Lower leg skin (tissue), 4 donors: ENCODE measurements at regions not wholly inside any gene's neighbourhood (a gene's known extent, or its start where the extent isn't known, plus 50 kb on each side); places are given as distances from the start of the nearest gene placed in this dataset.

ENCODE experiments used
- DNase-seq, 2 donors: peaks; one replicate each; pipeline ENCODE4 v3.0.0-alpha.2; 2019; ENCODE audit warnings: low spot score in 2 of 2
- H3K4me3 ChIP-seq: fragments of 200-600 bp; sonication (generic); 2 replicates; pipeline ENCODE4 v1.5.1; 2017; ENCODE audit warnings: mild to moderate bottlenecking, low read depth; ENCODE audit not compliant: poor library complexity, severe bottlenecking
- POLR2A ChIP-seq, 2 donors: fragments of 450-650 bp; IDR thresholded peaks; one replicate each; pipeline ENCODE4 v1.6.1; 2016 to 2017; ENCODE audit warnings: antibody characterized with exemption in 2 of 2, mild to moderate bottlenecking in 1 of 2, moderate library complexity in 1 of 2
- WGBS, 2 donors: methylation state at CpG; one replicate each; pipeline ENCODE4 v1.1.5; 2018; 5-methylcytosine and 5-hydroxymethylcytosine counted together
- intact Hi-C: fragments of 100-400 bp; cut with DNase I; formaldehyde crosslinking; loops from one replicate; pipeline ENCODE4 v1.15.0; 2023; ENCODE audit warnings: low total_unique reads
- TF ChIP-seq, protein P1 (sequence below), 3 donors: fragments of 450-650 bp; IDR thresholded peaks; one replicate each; pipeline ENCODE4 v1.5.1; 2016; ENCODE audit warnings: antibody characterized with exemption in 3 of 3, mild to moderate bottlenecking in 3 of 3, moderate library complexity in 2 of 3

DNA sequence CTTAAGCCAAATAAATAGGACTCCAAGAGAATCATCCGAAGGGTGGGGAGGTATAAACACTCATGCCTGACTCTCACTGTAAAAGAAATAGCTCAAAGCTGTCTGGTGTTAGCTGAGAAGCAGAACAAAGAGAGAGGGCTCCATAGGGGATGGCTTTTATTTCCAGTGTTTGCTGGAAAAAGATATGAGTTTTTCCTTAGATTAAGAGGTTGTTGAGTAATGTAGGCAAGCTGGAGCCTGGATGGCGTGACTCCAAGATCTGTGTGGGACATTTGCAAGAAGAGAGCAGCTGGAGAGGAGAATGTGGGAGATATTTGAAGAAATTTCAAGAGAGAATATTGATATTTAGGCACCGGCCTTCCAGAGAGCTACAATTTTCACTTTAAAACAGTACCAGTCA is 793.7 kb upstream of the RGMB start:
- intact Hi-C loops = no loop called here
- 80 to 82% methylated on average over 3 of the region's 3 CpGs for WGBS, 2 donors
- no peak for TF ChIP-seq POLR2A (IDR thresholded peaks at IDR 0.05)
- TF ChIP-seq, protein P1, sequence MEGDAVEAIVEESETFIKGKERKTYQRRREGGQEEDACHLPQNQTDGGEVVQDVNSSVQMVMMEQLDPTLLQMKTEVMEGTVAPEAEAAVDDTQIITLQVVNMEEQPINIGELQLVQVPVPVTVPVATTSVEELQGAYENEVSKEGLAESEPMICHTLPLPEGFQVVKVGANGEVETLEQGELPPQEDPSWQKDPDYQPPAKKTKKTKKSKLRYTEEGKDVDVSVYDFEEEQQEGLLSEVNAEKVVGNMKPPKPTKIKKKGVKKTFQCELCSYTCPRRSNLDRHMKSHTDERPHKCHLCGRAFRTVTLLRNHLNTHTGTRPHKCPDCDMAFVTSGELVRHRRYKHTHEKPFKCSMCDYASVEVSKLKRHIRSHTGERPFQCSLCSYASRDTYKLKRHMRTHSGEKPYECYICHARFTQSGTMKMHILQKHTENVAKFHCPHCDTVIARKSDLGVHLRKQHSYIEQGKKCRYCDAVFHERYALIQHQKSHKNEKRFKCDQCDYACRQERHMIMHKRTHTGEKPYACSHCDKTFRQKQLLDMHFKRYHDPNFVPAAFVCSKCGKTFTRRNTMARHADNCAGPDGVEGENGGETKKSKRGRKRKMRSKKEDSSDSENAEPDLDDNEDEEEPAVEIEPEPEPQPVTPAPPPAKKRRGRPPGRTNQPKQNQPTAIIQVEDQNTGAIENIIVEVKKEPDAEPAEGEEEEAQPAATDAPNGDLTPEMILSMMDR (IDR thresholded peaks at IDR 0.05) = no peak
- H3K4me3 ChIP-seq = no peak overlapping the region
- DNase-seq = no peak

DNA sequence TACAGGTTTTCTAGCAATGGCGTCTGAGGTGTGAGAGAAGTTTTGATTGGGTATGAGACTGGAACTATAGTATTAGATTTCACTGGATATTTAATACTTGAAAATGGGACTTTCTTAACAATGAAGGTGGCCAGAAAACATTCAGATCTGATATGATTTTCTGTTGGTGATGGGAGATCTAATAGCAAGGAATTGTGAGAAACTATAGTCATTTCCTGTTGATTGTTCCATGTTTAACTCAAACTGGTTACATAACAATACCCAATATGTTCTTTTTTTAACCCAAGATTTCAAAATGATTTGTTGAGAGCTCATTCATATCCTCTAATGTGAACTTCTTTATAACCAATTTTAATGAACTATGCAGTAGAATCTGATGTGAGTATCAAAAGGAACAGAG is 793.2 kb upstream of the RGMB start:
- DNase-seq = no peak
- TF ChIP-seq, protein P1 (IDR thresholded peaks at IDR 0.05) = no peak
- no peak for TF ChIP-seq POLR2A (IDR thresholded peaks at IDR 0.05)
- WGBS, 2 donors = 91 to 96% methylated on average over 1 of the region's 1 CpG
- no peak overlapping the region for H3K4me3 ChIP-seq
- intact Hi-C loops = no loop called here

DNA sequence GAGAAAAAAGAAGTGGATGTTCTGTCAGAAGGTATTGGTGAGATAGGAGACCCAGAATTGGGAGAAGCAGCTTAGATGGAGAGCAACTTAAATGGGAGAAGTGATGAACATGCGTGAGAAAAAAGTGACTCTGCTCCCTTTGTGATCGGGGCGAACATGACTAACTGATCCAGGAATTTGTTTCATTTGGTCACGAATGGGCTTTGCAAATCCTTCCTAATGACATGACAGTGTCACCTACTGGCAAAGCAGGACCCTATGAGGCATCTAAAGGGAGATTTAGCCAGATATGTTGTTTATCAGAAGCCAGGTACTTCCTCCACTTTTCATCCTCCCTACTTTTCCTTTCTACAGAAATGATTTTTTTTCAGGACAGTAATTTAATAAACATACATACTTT is 787.4 kb upstream of the RGMB start:
- intact Hi-C loops = no loop called here
- no peak overlapping the region for H3K4me3 ChIP-seq
- 69 to 71% methylated on average over 4 of the region's 4 CpGs for WGBS, 2 donors
- no peak for DNase-seq
- TF ChIP-seq, protein P1 (IDR thresholded peaks at IDR 0.05) = no peak
- TF ChIP-seq POLR2A (IDR thresholded peaks at IDR 0.05) = no peak

DNA sequence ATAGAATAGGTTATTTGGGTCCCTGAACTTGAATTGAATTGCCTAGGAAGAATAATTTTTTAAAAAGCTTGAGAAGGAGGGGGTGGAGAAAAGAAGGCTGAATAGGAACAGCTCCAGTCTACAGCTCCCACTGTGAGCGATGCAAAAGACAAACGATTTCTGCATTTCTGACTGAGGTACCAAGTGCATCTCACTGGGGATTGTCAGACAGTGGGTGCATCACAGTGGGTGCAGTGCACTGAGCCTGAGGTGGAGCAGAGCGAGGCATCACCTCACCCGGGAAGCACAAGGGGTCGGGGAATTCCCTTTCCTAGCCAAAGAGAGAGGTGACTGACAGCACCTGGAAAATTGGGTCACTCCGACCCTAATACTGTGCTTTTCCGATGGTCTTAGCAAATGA is 782.2 kb upstream of the RGMB start:
- 92 to 97% methylated on average over 7 of the region's 7 CpGs for WGBS, 2 donors
- no peak for TF ChIP-seq POLR2A (IDR thresholded peaks at IDR 0.05)
- TF ChIP-seq, protein P1 (IDR thresholded peaks at IDR 0.05) = no peak

DNA sequence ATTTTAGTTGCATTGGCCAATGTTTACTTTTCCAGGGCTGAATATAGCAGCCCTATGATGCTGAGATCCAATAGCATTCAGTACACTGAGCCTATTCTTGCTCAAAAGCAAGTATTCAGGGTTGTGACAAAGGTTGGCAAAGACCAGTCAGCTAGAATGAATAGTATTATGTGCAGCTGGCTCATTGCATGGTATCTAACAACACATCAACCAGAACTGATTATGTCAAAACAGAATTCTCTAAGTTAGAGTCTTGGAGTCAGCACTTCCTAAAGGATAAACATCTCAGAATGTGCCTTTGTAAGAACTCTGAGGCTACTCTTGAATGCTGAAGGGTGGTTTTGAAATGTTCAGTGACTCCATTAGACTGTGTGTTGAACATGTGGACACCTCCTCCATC is 774.5 kb upstream of the RGMB start:
- H3K4me3 ChIP-seq = no peak overlapping the region
- no peak for DNase-seq
- TF ChIP-seq, protein P1 (IDR thresholded peaks at IDR 0.05) = no peak
- TF ChIP-seq POLR2A (IDR thresholded peaks at IDR 0.05) = no peak
- intact Hi-C loops = no loop called here

More for the DNA sequence above, 782.2 kb upstream of the RGMB start:
- DNase-seq = no peak
- no peak overlapping the region for H3K4me3 ChIP-seq
- intact Hi-C loops = no loop called here

DNA sequence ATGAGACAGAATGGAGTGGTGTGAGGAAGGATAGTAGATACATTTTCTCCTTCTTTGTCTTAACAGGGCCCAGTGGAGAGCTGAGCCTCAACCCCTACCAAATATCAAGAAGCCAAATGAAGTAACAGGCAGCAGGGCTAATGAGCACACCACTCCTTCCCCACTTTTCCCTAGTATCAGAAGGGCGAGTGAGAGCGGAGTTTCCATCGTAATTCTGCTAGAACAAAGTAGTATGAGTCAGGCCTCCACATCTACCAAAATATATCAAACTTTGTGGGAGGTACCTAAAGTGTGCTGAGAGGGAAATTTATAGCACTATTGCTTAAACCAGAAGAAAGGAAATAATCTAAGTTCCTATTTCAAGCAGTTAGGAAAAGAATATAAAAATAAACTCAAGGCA is 769.0 kb upstream of the RGMB start:
- TF ChIP-seq, protein P1 (IDR thresholded peaks at IDR 0.05) = no peak
- TF ChIP-seq POLR2A (IDR thresholded peaks at IDR 0.05) = no peak
- 81 to 96% methylated on average over 3 of the region's 3 CpGs for WGBS, 2 donors
- no peak for DNase-seq
- intact Hi-C loops = no loop called here
- H3K4me3 ChIP-seq = no peak overlapping the region
